Left ventricle myocardium inferior (tissue), 1 donor: ENCODE measurements at regions not wholly inside any gene's neighbourhood (a gene's known extent, or its start where the extent isn't known, plus 50 kb on each side); places are given as distances from the start of the nearest gene placed in this dataset.

Experiments
- DNase-seq: peaks from one replicate; pipeline ENCODE4 v3.0.0-alpha.2; 2020
- H3K27ac ChIP-seq: fragments of 200-600 bp; replicated peaks from 2 replicates; pipeline ENCODE4 v1.8.0; 2021
- H3K27me3 ChIP-seq: fragments of 200-600 bp; 2 replicates; pipeline ENCODE4 v1.8.0; 2021; ENCODE audit warnings: low read depth
- H3K36me3 ChIP-seq: fragments of 200-600 bp; 2 replicates; pipeline ENCODE4 v1.8.0; 2021
- H3K4me1 ChIP-seq: fragments of 200-600 bp; 2 replicates; pipeline ENCODE4 v1.8.0; 2021
- H3K4me3 ChIP-seq: fragments of 200-600 bp; 2 replicates; pipeline ENCODE4 v1.8.0; 2021; ENCODE audit warnings: mild to moderate bottlenecking, moderate library complexity
- H3K9me3 ChIP-seq: fragments of 200-600 bp; replicated peaks from 2 replicates; pipeline ENCODE4 v1.8.0; 2021
- CTCF ChIP-seq: fragments of 200-600 bp; IDR thresholded peaks from 2 replicates; pipeline ENCODE4 v1.8.0; 2021; ENCODE audit warnings: antibody characterized with exemption, mild to moderate bottlenecking, borderline replicate concordance
- intact Hi-C: fragments of 100-400 bp; cut with micrococcal nuclease; formaldehyde crosslinking; loops from one replicate; pipeline ENCODE4 v1.11.0; 2022
- donor health status: DM: no; HTN: yes; CAD: no; lungs with severe emphysema.

GRCh38 chr3:25170021-25170420, 258.0 kb upstream of the RARB start:
- H3K4me3 ChIP-seq, result no peak overlapping the region
- no peak for DNase-seq
- no peaks in the 10 kb centered on the region for H3K27me3 ChIP-seq
- no peak for TF ChIP-seq CTCF
- H3K36me3 ChIP-seq, result no peaks in the 10 kb centered on the region
- no peak overlapping the region for H3K27ac ChIP-seq
- intact Hi-C loops, result no loop called here
- peaks cover 19% of the 10 kb centered on the region for H3K9me3 ChIP-seq
- H3K4me1 ChIP-seq, result no peaks in the 10 kb centered on the region

GRCh38 chr3:25171118-25171807, 256.8 kb upstream of the RARB start:
- Histone ChIP-seq H3K4me1 (no peaks in the 10 kb centered on the region), H3K36me3 (no peaks in the 10 kb centered on the region), H3K4me3 (no peak overlapping the region), H3K27me3 (no peaks in the 10 kb centered on the region), H3K9me3 (peaks cover 19% of the 10 kb centered on the region), H3K27ac (no peak overlapping the region)
- intact Hi-C loops, result no loop called here
- TF ChIP-seq CTCF, result no peak
- no peak for DNase-seq

- no peaks in the 10 kb centered on the region for H3K36me3 ChIP-seq
- H3K4me1 ChIP-seq, result no peaks in the 10 kb centered on the region
- TF ChIP-seq CTCF, result no peak
- intact Hi-C loops, result no loop called here
- peaks cover 19% of the 10 kb centered on the region for H3K9me3 ChIP-seq
- no peak overlapping the region for H3K4me3 ChIP-seq
- DNase-seq, result no peak
- H3K27me3 ChIP-seq, result no peaks in the 10 kb centered on the region
- H3K27ac ChIP-seq, result no peak overlapping the region
Measured at GRCh38 chr3:25171897-25172296, 256.2 kb upstream of the RARB start.

GRCh38 chr3:25173606-25174005, 254.5 kb upstream of the RARB start:
- Histone ChIP-seq H3K4me1 (no peaks in the 10 kb centered on the region), H3K27me3 (no peaks in the 10 kb centered on the region), H3K36me3 (no peaks in the 10 kb centered on the region), H3K27ac (no peak overlapping the region), H3K9me3 (peaks cover 11% of the 10 kb centered on the region), H3K4me3 (no peak overlapping the region)
- no peak for DNase-seq
- TF ChIP-seq CTCF, result no peak
- intact Hi-C loops, result no loop called here

- no peak overlapping the region for H3K4me3 ChIP-seq
- intact Hi-C loops, result no loop called here
- peaks cover 5% of the 10 kb centered on the region for H3K9me3 ChIP-seq
- H3K27ac ChIP-seq, result no peak overlapping the region
- TF ChIP-seq CTCF, result no peak
- DNase-seq, result no peak
- no peaks in the 10 kb centered on the region for H3K4me1 ChIP-seq
- H3K36me3 ChIP-seq, result no peaks in the 10 kb centered on the region
- H3K27me3 ChIP-seq, result no peaks in the 10 kb centered on the region
Measured at GRCh38 chr3:25174251-25174650, 253.8 kb upstream of the RARB start.
